SK-N-MC (cell line): ENCODE measurements at regions not wholly inside any gene's neighbourhood (a gene's known extent, or its start where the extent isn't known, plus 50 kb on each side); places are given as distances from the start of the nearest gene placed in this dataset.
"Not testable (repeated sequence)": the region's sequence is repeated elsewhere in the genome, so short reads cannot be mapped to it uniquely, and the experiment has no call there.

Experiments
- EZH2 ChIP-seq: fragments of 200-600 bp; sonication (generic); IDR thresholded peaks from one replicate; pipeline ENCODE4 v1.6.1; 2017; ENCODE audit warnings: antibody characterized with exemption
- FOXP2 ChIP-seq: optimal IDR thresholded peaks from 2 replicates; pipeline ENCODE3; 2011; ENCODE audit warnings: mild to moderate bottlenecking, moderate library complexity; ENCODE audit not compliant: insufficient read depth; ENCODE audit errors: extremely low read length, control extremely low read depth
- POLR2AphosphoS5 ChIP-seq: IDR thresholded peaks from 2 replicates; pipeline ENCODE4 v1.6.1; 2012; ENCODE audit warnings: mild to moderate bottlenecking, low read depth, low read length, borderline replicate concordance

GRCh38 chr9:94020836-94021235, 63.4 kb upstream of the PTPDC1 start:
- TF ChIP-seq POLR2AphosphoS5, EZH2, FOXP2: not testable (repeated sequence)
